Neural progenitor cell (in vitro differentiated cells): ENCODE measurements at regions not wholly inside any gene's neighbourhood (a gene's known extent, or its start where the extent isn't known, plus 50 kb on each side); places are given as distances from the start of the nearest gene placed in this dataset.

ENCODE experiments used
- EZH2 ChIP-seq: fragments of 200-600 bp; sonication (generic); IDR thresholded peaks from 2 replicates; pipeline ENCODE4 v1.6.1; 2017; ENCODE audit warnings: antibody characterized with exemption, mild to moderate bottlenecking, moderate library complexity
- TF ChIP-seq, protein P1 (sequence below): fragments of 200-600 bp; sonication (generic); IDR thresholded peaks from 2 replicates; pipeline ENCODE4 v1.5.1; 2017; ENCODE audit warnings: antibody characterized with exemption, mild to moderate bottlenecking

DNA sequence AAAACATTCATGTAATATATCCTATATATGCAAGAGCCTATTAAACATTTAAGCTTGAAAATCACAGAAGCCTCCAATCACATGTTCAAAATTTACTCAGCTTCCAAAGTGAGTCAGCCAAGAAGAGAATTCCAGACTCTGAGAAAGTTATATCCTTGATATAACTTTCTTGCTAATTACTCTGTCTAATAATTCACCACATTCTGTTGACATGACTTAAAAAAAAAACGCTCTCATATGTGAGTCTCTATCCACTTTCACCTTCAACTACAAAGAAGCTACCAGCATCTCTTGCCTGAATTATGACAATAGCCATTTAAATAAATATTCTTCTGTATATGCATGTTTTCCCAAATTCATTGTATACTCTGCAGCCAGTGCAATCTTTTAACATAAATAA is 1116.3 kb upstream of the CADM2 start:
- TF ChIP-seq, protein P1, sequence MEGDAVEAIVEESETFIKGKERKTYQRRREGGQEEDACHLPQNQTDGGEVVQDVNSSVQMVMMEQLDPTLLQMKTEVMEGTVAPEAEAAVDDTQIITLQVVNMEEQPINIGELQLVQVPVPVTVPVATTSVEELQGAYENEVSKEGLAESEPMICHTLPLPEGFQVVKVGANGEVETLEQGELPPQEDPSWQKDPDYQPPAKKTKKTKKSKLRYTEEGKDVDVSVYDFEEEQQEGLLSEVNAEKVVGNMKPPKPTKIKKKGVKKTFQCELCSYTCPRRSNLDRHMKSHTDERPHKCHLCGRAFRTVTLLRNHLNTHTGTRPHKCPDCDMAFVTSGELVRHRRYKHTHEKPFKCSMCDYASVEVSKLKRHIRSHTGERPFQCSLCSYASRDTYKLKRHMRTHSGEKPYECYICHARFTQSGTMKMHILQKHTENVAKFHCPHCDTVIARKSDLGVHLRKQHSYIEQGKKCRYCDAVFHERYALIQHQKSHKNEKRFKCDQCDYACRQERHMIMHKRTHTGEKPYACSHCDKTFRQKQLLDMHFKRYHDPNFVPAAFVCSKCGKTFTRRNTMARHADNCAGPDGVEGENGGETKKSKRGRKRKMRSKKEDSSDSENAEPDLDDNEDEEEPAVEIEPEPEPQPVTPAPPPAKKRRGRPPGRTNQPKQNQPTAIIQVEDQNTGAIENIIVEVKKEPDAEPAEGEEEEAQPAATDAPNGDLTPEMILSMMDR: no peak
- TF ChIP-seq EZH2: no peak
